ENCODE measurements at regions not wholly inside any gene's neighbourhood (a gene's known extent, or its start where the extent isn't known, plus 50 kb on each side); places are given as distances from the start of the nearest gene placed in this dataset.

DNA sequence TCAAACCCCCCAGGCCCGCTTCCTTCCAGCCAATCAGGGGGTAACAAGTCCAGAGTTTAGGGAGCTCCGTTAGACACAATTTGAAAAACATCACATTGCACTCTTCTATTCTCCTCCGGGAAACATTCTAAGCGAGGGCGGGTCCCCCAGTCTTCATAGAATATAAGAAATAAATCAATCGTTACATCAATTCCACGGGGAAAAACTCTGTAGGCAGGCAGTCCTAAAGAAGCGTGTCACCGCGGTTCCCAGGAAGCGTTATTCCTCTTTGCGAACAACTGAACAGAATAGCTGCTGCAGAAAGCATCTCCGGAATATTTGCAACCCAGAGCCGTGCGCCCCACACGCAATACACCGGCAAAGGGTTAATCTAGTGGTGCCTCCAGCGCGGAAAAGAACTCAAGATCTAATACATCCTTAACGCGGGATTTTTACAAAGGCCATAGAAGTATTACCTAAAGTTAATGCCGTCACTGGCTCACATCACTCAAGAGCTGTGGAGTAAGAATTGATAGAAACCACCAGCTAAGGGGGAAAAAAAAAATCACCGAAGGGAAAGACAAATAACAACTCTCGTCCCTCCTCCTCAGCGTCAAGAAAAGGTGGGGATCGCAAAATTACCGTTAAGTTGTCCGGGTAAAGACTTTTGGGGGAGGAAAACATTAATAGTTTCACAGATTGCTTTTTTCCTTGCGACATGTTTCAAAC, 65.1 kb downstream of the KCNRG start:
- no peak for TF ChIP-seq CTCF (IDR thresholded peaks at IDR 0.05)
- TF ChIP-seq EP300 (IDR thresholded peaks at IDR 0.05) = no peak
- TF ChIP-seq POLR2A (IDR thresholded peaks at IDR 0.05; ENCODE audit: low read depth) = no peak

Measured in esophagus muscularis mucosa (tissue), 4 donors.